ENCODE measurements at regions not wholly inside any gene's neighbourhood (a gene's known extent, or its start where the extent isn't known, plus 50 kb on each side); places are given as distances from the start of the nearest gene placed in this dataset.
"Not testable (repeated sequence)": the region's sequence is repeated elsewhere in the genome, so short reads cannot be mapped to it uniquely, and the experiment has no call there.

GRCh38 chr3:194189243-194189791 is 53.4 kb downstream of the HES1 start:
- DNase-seq = no peak

GRCh38 chr3:194191850-194192249 is 55.9 kb downstream of the HES1 start:
- DNase-seq = not testable (repeated sequence)

- DNase-seq = no peak
Measured at GRCh38 chr3:194194051-194194756, 58.3 kb downstream of the HES1 start.

- no peak for DNase-seq
Measured at GRCh38 chr3:194194757-194195085, 58.8 kb downstream of the HES1 start.

GRCh38 chr3:194195611-194196010 is 59.7 kb downstream of the HES1 start:
- DNase-seq = no peak

- DNase-seq = no peak
Measured at GRCh38 chr3:194196876-194197275, 60.9 kb downstream of the HES1 start.

- DNase-seq = no peak
Measured at GRCh38 chr3:194197396-194197960, 61.5 kb downstream of the HES1 start.

- DNase-seq = no peak
Measured at GRCh38 chr3:194197981-194198695, 62.2 kb downstream of the HES1 start.

- no peak for DNase-seq
Measured at GRCh38 chr3:194198938-194199337, 63.0 kb downstream of the HES1 start.

GRCh38 chr3:194200422-194201081 is 64.6 kb downstream of the HES1 start:
- DNase-seq = no peak

- DNase-seq = no peak
Measured at GRCh38 chr3:194201953-194202666, 66.2 kb downstream of the HES1 start.

GRCh38 chr3:194203482-194204041 is 67.6 kb downstream of the HES1 start:
- peak; percentile 36 for DNase-seq

GRCh38 chr3:194204042-194204987 is 68.4 kb downstream of the HES1 start:
- DNase-seq = peak; percentile 41

- DNase-seq = peak; percentile 34
Measured at GRCh38 chr3:194205675-194206133, 69.8 kb downstream of the HES1 start.

- DNase-seq = no peak
Measured at GRCh38 chr3:194206320-194206719, 70.4 kb downstream of the HES1 start.

- no peak for DNase-seq
Measured at GRCh38 chr3:194208709-194209108, 72.8 kb downstream of the HES1 start.

GRCh38 chr3:194212161-194212844 is 76.4 kb downstream of the HES1 start:
- DNase-seq = no peak

GRCh38 chr3:194212845-194213331 is 76.9 kb downstream of the HES1 start:
- no peak for DNase-seq

GRCh38 chr3:194215392-194215791 is 79.4 kb downstream of the HES1 start:
- DNase-seq = no peak

Data from activated T-cell treated with anti-CD3 and anti-CD28 coated beads, Interleukin-2, amount 50 U/mL, for 1 hour (primary cell).